ENCODE measurements at regions not wholly inside any gene's neighbourhood (a gene's known extent, or its start where the extent isn't known, plus 50 kb on each side); places are given as distances from the start of the nearest gene placed in this dataset.

GRCh38 chr2:12419803-12420202, 296.9 kb upstream of the TRIB2 start:
- Histone ChIP-seq H3K27ac (replicated peaks) (no peak overlapping the region), H3K36me3 (no peaks in the 10 kb centered on the region), H3K9me3 (replicated peaks) (no peaks in the 10 kb centered on the region), H3K4me3 (no peak overlapping the region), H3K27me3 (ENCODE audit: low read depth) (no peaks in the 10 kb centered on the region), H3K4me1 (peaks cover 12% of the 10 kb centered on the region)
- no peak for DNase-seq
- intact Hi-C loops (cut with micrococcal nuclease): loop anchor here (10.0 kb wide), 1 partner anchor 295 kb away; the partner anchor contains the start of gene TRIB2
- no peak for TF ChIP-seq CTCF (IDR thresholded peaks at IDR 0.05; ENCODE audit: borderline replicate concordance)

- Histone ChIP-seq H3K36me3 (no peaks in the 10 kb centered on the region), H3K4me3 (no peak overlapping the region), H3K4me1 (peaks cover 15% of the 10 kb centered on the region), H3K9me3 (replicated peaks) (no peaks in the 10 kb centered on the region), H3K27ac (replicated peaks) (no peak overlapping the region), H3K27me3 (ENCODE audit: low read depth) (no peaks in the 10 kb centered on the region)
- intact Hi-C loops (cut with micrococcal nuclease): no loop called here
- DNase-seq: no peak
- no peak for TF ChIP-seq CTCF (IDR thresholded peaks at IDR 0.05; ENCODE audit: borderline replicate concordance)
These were observed 295.7 kb upstream of the TRIB2 start for GRCh38 chr2:12421046-12421445.

GRCh38 chr2:12424219-12424618, 292.5 kb upstream of the TRIB2 start:
- Histone ChIP-seq H3K9me3 (replicated peaks) (no peaks in the 10 kb centered on the region), H3K36me3 (no peaks in the 10 kb centered on the region), H3K4me3 (no peak overlapping the region), H3K4me1 (peaks cover 5% of the 10 kb centered on the region), H3K27me3 (ENCODE audit: low read depth) (no peaks in the 10 kb centered on the region), H3K27ac (replicated peaks) (no peak overlapping the region)
- TF ChIP-seq CTCF (IDR thresholded peaks at IDR 0.05; ENCODE audit: borderline replicate concordance): no peak
- DNase-seq: no peak
- intact Hi-C loops (cut with micrococcal nuclease): no loop called here

- peak; percentile 46 for DNase-seq
- Histone ChIP-seq H3K27ac (replicated peaks) (no peak overlapping the region), H3K27me3 (ENCODE audit: low read depth) (no peaks in the 10 kb centered on the region), H3K9me3 (replicated peaks) (no peaks in the 10 kb centered on the region), H3K36me3 (no peaks in the 10 kb centered on the region), H3K4me1 (peaks cover 5% of the 10 kb centered on the region), H3K4me3 (no peak overlapping the region)
- intact Hi-C loops (cut with micrococcal nuclease): no loop called here
- TF ChIP-seq CTCF (IDR thresholded peaks at IDR 0.05; ENCODE audit: borderline replicate concordance): no peak
These were observed 291.9 kb upstream of the TRIB2 start for GRCh38 chr2:12424809-12425208.

- Histone ChIP-seq H3K27me3 (ENCODE audit: low read depth) (no peaks in the 10 kb centered on the region), H3K4me1 (peaks cover 8% of the 10 kb centered on the region), H3K9me3 (replicated peaks) (no peaks in the 10 kb centered on the region), H3K27ac (replicated peaks) (no peak overlapping the region), H3K36me3 (no peaks in the 10 kb centered on the region), H3K4me3 (no peak overlapping the region)
- DNase-seq: no peak
- intact Hi-C loops (cut with micrococcal nuclease): no loop called here
- no peak for TF ChIP-seq CTCF (IDR thresholded peaks at IDR 0.05; ENCODE audit: borderline replicate concordance)
These were observed 288.4 kb upstream of the TRIB2 start for GRCh38 chr2:12428324-12428723.

- TF ChIP-seq CTCF (IDR thresholded peaks at IDR 0.05; ENCODE audit: borderline replicate concordance): no peak
- H3K4me1 ChIP-seq: peaks cover 8% of the 10 kb centered on the region
- no peaks in the 10 kb centered on the region for H3K36me3 ChIP-seq
- intact Hi-C loops (cut with micrococcal nuclease): no loop called here
- H3K4me3 ChIP-seq: no peak overlapping the region
- no peaks in the 10 kb centered on the region for H3K27me3 ChIP-seq (ENCODE audit: low read depth)
- no peak overlapping the region for H3K27ac ChIP-seq (replicated peaks)
- no peaks in the 10 kb centered on the region for H3K9me3 ChIP-seq (replicated peaks)
- DNase-seq: no peak
These were observed 287.9 kb upstream of the TRIB2 start for GRCh38 chr2:12428786-12429185.

Measured in left ventricle myocardium inferior (tissue), 1 donor.